SIG-M5 treated with dmso at 0.1 percent for 504 hours (cell line): ENCODE measurements at regions not wholly inside any gene's neighbourhood (a gene's known extent, or its start where the extent isn't known, plus 50 kb on each side); places are given as distances from the start of the nearest gene placed in this dataset.

ENCODE experiments used
- DNase-seq: peaks from one replicate; lab custom pipeline; 2025; ENCODE audit not compliant: unreplicated experiment; lab: John Stamatoyannopoulos, UW

DNA sequence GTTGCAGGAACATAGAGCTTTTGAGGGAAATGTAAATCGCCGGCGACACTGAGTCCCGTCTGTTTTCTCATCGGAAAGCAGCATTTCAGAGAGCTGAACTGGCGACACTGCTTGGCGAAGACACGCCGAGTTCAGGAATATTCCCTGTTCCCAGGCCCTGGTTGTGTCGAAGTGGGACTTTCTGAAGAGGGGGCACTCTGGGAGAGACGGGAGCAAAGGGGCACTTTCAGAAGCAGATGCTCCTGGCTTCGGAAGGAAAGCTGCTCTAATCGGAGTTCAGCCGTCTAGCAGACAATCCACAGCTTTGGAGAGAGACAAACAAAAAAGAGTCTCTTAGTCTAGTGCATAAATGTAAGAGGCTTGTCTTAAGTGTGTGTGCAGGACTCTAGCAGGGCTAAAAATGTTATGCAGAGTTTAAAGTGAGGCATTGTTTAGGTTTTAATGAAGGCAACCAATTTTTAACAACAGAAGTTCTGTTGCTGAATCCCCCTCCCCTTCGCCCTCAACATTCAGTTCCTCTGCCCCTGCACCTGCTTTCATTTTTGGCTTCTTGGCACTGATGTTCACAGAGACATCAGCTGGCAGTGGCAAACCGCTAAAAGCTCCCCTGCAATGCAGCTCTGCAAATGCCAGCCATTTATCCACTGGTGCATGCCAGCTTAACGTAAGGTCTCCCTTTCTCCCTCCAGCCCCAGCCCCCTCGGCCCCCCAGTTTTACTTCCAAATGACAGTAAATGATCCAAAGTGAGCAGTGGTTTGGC lies 289.5 kb upstream of the MPDZ start:
- DNase-seq = no peak

DNA sequence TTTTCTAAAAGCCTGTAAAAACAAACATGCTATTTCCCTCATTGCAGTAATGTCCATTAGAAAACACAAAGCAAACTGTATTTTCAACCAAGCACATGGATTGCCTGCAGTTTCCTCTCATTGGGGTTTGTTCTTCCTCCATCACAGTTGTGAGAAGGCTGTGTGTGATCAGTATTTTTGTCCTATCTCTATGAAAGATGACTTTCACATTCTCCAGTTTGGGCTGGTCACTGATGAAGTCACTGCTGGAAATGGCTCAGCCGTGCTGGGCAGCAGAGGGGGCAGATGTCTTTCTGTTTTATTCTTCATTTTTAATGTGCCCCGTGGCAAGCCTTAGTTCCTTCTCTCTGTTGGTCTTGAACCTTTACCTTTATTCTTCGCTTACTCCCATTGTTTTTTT lies 288.9 kb upstream of the MPDZ start:
- no peak for DNase-seq

DNA sequence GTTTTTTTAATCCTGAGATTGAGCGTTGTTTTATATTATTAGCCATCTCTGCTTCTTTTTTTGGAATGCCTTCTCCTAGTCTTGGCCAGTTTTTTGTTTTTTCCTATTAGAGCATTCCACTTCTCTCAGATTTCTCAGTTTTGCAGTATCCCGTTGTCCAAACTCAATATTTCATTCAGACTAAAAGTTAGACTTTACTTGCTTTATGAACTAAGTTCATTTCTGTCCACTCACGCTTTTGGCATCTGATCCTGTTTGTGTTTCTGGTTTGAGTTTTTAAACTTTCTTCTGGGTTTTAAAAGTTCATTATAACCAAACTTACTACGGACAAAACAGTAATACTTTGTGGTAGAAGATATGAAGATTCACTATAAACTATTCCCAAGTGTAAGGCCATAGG lies 288.3 kb upstream of the MPDZ start:
- no peak for DNase-seq

DNA sequence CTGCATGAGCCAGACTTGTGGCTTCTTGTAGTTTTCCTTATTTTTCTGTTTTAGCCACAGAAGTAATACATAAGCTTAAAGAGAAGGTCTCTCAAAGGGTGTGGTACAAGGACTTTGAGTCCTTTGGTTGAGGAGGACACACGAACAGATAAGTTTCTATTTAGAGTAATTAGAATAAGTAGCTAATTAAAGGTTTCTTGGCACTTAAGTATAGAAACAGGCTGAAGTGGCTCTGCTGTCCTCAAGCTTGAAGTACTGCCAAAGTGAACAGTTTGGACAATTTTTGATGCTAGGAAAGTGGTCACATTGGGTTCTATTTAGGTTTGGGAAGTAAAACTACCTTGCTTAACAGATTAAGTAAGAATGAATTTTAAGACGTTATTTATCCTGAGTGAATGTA lies 278.3 kb upstream of the MPDZ start:
- DNase-seq = no peak

DNA sequence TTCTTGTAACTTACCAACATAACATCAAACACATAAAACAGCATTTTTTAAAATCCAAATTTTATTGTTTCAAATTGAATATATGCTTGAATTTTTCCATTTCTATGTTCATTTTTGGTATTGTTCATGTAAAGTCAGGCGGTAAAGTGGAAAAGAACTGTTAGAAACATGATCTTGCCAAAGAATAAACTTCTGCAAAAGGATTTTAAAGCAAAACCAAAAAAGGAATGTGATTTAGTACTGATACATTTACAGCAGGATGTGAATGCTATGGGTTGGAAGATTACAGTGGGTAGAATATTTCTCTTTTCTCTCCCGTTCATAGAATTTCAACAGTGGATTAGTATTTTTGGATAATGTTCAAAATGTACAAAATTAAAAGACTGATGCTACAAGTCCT lies 277.2 kb upstream of the MPDZ start:
- no peak for DNase-seq

DNA sequence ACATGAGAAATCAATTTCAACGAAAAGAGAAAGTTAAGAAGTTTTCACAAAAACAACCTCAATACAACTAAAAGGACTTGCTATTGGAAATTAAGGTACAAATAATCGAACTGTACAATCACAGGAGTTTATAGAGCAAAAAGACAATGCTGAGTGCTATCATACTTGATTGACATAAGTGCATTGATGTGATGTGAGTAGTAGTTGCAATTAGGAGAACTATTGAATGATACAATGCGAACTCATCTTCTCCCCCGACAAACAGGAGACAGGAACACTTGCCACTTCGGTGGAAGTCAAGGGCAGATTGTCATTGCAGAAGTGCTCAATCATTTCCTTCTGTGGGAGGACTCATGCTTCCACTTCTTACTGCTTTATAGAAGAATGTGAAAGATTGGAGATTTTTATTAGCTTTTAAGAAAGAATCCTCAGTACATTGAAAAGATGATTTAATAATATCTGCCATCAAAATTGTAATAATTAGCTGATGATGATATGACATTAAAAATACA lies 276.6 kb upstream of the MPDZ start:
- no peak for DNase-seq

DNA sequence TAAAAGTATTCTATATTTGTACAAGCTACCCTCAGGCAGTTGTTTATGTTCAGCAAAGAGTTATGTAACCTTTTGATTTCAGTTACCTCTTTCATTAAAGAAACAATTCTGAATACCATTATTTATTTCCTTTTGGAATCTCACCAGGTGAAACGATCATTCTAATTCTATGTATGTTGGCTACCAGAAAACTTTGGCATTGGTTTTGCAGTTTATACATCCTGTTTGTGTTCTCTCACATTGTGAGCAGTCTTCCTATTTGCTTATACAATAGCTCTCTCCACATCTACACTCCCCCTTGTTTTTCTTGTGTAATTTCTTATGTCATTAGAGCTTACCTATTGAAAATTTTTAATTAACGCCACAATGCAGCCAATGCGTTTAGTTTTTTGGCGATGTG lies 276.0 kb upstream of the MPDZ start:
- no peak for DNase-seq

DNA sequence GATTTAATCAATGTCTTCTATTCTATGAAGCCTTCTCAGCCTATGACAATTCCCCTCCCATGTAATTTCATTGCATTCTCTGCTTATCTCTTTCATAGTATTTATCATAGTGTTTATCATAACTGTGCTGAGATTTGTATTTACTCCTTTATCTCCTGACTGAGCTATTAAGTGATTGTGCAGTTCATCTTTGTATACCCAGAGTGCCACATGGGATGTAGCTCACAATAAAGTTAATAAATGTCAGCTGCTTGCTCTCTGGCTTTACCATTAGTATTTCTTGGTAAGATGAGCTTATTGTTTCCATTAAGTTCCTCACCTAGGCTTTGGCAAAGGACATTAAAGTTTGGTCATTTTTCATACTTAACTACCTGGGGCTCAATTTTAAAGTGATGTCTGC lies 275.1 kb upstream of the MPDZ start:
- no peak for DNase-seq

DNA sequence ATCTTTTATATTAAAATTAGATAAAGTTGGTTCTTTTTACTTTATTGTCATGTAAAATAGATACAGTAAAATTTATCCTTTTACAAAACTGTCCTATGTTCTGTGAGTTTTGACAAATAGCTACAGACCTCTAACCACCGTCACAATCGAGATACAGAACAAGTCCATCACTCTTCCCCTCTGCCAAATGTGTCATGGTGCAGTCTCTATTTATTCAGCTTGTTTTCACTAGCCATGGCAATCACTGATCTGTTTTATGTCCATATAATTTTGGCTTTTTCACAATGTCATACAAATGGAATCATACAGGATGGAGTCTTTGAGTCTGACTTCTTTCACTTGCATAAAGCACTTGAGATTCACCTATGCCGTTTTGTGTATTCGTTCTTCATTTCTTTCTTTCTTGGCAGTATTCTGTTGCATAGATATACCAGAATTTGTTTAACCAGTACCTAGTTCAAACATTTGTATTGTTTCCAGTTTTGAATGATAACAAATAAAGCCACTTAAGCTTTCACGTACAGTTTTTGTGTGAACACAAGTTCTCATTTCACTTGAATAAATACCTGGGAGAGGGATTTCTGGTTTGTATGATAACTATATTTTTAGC lies 273.2 kb upstream of the MPDZ start:
- no peak for DNase-seq

DNA sequence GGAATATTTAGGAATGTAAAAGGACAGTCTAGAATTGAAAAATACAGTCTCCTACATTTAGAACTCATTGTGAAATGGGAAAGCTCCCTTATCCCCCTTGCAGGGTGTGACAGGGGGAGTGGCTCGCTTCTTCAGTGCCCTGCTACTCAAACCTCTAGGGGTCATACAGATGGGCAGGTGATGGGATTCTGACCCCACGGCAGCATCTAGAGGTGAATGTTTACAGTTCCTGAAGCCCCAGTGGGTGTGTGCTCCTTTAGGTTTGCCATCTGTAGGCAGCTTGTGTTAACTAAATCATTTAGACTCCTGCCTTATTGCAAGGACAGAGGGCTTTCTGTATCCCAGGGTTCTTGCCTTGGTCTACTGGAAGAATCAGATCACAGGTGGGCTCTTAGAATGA lies 271.0 kb upstream of the MPDZ start:
- no peak for DNase-seq

DNA sequence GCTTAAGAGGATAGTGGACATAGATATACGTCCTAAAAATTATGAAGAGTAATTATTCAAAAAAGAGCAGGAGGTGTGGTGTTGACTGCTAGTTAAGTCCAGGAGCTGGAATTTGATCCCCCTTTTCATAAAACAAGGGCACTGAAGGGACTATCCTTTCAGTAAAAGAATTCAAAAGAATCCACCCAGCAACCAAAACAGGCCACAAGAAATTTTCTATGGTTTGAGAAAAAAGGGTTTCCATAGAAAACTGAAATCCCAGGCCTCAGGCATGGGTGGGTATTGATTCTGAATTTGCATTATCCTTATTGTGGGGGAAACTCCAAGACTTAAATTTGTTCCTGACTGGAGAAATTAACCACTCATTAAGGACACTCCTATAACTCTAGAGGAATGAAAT lies 269.0 kb upstream of the MPDZ start:
- no peak for DNase-seq

DNA sequence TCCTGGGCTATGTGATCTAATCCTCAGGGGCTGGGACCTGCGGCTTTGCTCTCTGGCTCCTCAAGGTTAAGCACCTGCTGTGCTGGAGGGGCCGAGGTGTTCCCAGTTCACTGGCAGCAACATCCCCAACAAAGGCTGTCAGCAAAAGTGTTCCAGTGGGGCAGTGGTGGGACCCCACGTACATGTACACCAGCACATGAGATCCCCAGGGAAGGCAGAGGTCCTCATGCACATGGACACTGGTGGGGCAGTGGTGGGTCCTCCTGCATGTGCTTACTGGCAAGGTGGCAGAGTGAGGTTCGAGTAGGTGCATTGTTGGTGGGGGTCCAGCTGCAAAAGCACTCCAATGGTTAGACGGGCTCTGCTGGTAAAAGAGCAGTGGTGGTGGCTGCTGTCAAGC lies 255.6 kb upstream of the MPDZ start:
- DNase-seq = no peak

DNA sequence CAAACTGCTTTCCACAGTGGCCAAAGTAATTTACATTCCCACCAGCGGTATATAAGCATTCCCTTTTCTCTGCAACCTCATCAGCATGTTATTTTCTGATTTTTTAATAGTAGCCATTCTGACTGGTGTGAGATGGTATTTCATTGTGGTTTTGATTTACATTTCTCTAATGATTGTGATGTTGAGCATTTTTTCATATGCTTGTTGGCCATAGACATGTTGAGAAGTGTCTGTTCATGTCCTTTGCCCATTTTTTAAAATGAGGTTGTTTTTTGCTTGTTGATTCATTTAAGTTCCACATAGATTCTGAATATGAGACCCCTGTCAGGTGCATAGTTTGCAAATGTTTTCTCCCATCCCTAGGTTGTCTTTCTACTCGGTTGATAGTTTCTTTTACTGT lies 254.5 kb upstream of the MPDZ start:
- no peak for DNase-seq

DNA sequence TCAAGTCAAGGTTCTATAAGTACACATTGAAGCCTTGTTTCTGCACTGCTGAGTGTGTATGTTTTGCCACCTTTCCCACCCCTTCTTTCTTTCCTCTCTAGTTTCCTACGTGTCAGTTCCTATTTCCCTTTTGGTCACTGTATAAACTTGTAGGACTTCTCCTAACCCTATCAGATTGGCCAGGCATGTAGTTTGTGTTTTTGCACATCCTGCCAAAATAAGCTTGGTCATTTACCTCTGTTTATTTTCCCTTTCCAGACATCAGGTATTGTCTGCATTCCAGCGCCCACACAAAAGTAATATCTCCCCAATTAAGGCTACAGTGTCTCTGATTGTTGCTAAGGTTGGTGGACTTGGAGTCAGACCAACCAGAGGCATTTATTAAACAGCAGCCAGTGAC lies 252.9 kb upstream of the MPDZ start:
- DNase-seq = no peak

DNA sequence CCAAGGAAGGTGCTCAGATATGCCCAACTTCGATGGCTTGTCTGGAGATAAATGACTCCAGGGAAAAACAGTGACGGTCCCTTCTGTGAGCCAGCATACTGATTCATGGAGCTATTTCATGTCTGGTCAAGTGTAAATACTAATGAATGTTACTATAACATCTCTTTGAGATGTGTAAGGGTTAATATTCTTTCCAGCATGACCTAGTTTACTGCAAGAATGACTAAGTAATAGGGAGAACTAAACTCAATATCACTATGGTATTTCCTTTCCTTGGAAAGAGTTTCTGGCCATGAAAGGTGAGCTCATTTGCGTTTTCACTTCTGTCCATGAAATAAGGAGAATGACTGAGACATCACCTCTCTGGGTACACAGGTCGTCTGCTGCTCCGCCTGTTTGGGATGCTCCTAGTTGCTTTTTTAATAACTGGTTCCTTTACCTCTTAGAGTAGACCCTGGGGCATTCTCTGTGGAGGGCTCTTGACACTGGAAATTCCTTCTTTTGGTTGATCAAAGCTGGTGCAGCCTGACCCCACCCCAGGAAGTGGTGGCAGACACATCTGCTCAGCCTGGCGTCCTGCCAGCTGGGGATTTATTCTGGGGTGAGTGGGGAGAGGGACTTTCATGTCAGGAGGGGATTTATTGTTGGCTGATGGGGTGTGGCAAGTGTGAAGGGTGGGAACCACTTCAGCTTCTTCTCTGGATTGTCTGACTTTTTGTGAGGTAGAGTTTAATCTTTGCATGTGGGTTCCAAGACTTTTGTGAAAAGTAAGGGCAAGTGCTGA lies 250.0 kb upstream of the MPDZ start:
- no peak for DNase-seq

DNA sequence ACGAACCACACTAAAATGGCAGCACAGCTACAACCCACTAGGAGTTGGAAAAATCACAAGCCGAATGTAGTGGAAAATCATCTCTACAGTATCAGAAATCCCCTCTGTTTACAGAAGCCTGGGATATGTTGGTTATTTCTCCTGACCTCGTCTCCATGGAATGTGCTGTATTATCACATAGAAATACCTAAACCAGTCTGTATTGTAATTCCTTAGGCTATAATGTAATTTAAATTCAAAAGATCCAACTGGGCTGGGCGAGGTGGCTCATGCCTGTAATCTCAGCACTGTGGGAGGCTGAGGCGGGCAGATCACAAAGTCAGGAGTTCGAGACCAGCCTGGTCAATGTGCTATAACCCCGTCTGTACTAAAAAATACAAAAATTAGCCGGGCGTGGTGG lies 244.8 kb upstream of the MPDZ start:
- DNase-seq = no peak

DNA sequence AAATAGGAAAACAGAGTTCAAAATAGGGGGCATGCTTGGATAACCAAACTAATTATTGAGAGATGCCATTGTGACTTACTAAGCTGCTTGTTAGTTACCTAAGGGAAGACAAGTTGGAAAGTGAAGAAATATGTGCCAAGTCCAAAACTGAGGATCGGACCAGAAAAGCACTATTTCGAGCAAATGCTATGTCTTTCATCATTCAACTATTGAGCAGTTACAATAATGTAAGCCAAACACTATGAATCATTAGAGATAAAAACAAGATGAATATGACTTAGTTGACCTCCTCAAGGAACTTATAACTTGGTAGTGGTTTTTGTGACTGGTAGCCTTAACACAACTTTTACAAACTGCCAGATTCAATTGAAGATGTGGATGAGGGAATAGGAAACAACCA lies 240.6 kb upstream of the MPDZ start:
- no peak for DNase-seq

DNA sequence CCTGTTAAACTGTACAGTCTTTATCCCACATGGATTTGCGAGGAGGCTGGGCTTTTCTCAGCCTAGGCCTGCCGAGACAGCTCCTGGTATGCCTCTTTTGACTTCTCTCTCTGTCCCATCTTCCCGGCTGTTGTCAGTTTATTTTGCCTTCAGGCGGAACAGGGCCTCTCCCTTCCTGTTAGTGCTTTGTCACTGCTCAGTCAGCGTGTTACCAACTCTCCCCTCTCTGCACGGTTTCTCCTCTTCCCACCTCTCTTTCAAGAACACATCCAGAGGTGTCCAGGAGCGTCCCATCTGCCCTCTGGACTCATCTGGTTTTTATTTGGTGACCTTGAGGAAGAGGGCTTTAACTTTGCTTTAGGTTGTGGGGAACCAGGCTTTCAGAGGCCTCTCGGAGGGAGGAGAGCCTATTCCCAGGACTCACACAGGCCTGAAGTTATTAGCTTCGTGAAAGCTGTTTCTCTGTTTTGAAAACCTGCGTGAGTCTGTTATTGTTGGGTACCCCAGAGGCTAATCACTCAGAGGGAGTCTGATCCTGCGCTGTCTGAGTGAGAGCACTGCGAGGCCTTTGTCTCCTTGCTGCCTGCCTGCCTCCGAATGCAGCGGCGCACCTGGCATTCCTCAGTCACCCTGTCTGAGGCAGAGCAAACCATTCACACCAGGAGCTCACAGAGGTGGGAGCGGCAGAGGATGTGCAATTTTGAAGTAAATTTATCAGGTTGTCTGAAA lies 234.4 kb upstream of the MPDZ start:
- no peak for DNase-seq

DNA sequence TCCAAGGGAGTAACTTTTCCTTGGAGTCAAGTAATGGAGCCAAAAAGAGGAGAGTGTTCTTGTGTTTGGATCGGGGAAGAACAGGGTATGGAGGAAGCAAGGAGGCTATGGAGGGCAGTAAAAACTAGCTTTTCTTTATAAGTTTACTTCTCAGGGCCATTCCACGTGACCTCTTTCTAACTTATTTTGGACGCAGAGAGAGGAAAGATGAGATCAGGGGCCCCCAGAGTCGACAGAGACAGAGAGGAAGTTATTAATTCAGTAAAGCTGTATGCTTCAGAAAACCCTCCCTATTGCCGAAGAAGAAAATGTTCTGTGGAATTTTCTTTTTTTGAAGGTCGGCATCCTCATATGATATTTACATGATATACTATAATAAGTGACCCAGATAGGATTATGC lies 233.8 kb upstream of the MPDZ start:
- no peak for DNase-seq

DNA sequence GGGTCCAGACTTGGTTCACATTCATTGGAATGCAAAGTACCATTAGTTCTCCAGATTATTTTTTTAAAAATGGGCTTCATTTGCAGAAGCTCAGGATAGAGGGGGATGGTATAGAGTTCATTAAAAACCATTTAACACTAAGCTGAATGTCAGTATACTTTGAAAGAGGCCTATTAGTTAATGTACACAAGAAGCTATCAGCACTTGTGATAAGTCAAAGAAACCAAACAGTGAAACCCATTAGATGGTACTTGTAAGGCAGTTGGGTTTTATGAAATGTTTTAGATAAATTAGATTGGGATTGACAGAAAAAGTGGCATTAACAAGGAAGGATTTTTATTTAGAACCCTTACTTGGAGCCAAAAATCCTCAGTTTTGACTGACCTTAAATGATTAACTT lies 229.2 kb upstream of the MPDZ start:
- no peak for DNase-seq

DNA sequence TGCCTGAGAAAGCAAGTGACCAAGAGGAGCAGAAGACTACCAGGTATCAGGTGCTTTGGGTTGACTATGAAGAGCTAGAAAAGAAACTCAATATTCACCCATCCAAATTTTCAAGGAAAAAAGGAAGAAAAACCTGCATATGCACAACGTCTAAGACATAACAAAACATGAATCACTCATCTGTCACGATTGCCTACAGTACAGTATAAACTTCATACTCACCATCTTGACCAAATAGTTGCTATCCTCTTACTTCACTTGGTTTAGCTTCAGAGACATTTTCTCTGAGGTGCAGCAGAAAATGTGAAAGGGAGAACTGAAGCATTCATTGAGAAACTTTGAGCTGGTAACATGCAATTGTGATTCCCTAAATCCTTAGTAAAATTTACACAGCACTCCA lies 228.6 kb upstream of the MPDZ start:
- no peak for DNase-seq

DNA sequence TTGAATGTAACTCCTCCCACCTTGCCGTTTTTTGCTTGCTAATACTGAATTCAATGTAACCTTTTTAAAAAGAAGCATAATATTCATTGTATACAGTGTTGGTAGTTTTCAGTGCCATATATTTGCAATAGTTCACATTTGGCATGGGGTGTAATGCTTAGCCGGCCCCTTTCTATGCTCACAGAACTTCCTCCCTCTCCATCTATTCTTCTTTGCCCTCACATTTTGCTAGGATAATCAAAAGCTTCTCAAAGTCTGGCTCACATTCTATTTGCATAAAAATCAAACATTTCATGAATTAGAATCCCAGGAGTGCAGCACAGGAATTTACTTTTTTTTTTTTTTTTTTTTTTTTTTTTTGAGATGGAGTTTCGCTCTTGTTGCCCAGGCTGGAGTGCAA lies 226.3 kb upstream of the MPDZ start:
- DNase-seq = no peak
